GM18909 (cell line): ENCODE measurements at regions not wholly inside any gene's neighbourhood (a gene's known extent, or its start where the extent isn't known, plus 50 kb on each side); places are given as distances from the start of the nearest gene placed in this dataset.

ENCODE experiments used
- ATAC-seq: cut with Tn5 transposase; IDR thresholded peaks from one replicate; pipeline ENCODE4 v1.9.1; 2021; ENCODE audit warnings: mild to moderate bottlenecking; ENCODE audit not compliant: unreplicated experiment, poor library complexity

- no peak for ATAC-seq
These were observed 173.2 kb upstream of the ARL4C start for GRCh38 chr2:234670052-234670451.

GRCh38 chr2:234669621-234670020 lies 172.7 kb upstream of the ARL4C start:
- no peak for ATAC-seq

- no peak for ATAC-seq
These were observed 172.1 kb upstream of the ARL4C start for GRCh38 chr2:234669001-234669400.

- no peak for ATAC-seq
These were observed 170.0 kb upstream of the ARL4C start for GRCh38 chr2:234666911-234667310.

- ATAC-seq, result no peak
These were observed 168.4 kb upstream of the ARL4C start for GRCh38 chr2:234665304-234665703.

GRCh38 chr2:234661849-234662248 lies 165.0 kb upstream of the ARL4C start:
- no peak for ATAC-seq

- ATAC-seq, result no peak
These were observed 164.3 kb upstream of the ARL4C start for GRCh38 chr2:234661175-234661574.

- no peak for ATAC-seq
These were observed 158.8 kb upstream of the ARL4C start for GRCh38 chr2:234655706-234656105.

GRCh38 chr2:234650911-234651310 lies 154.0 kb upstream of the ARL4C start:
- no peak for ATAC-seq

GRCh38 chr2:234649951-234650350 lies 153.1 kb upstream of the ARL4C start:
- no peak for ATAC-seq

GRCh38 chr2:234643407-234643806 lies 146.5 kb upstream of the ARL4C start:
- ATAC-seq, result no peak

- ATAC-seq, result no peak
These were observed 144.2 kb upstream of the ARL4C start for GRCh38 chr2:234641086-234641485.

- ATAC-seq, result no peak
These were observed 143.8 kb upstream of the ARL4C start for GRCh38 chr2:234640657-234641056.

- no peak for ATAC-seq
These were observed 142.1 kb upstream of the ARL4C start for GRCh38 chr2:234638966-234639365.

GRCh38 chr2:234635284-234635683 lies 138.4 kb upstream of the ARL4C start:
- ATAC-seq, result no peak

- no peak for ATAC-seq
These were observed 136.8 kb upstream of the ARL4C start for GRCh38 chr2:234633581-234634230.

GRCh38 chr2:234632527-234633391 lies 135.9 kb upstream of the ARL4C start:
- ATAC-seq, result no peak

- ATAC-seq, result no peak
These were observed 135.0 kb upstream of the ARL4C start for GRCh38 chr2:234631646-234632514.

GRCh38 chr2:234630801-234631261 lies 133.9 kb upstream of the ARL4C start:
- ATAC-seq, result no peak

GRCh38 chr2:234629596-234629995 lies 132.7 kb upstream of the ARL4C start:
- no peak for ATAC-seq

GRCh38 chr2:234628953-234629352 lies 132.1 kb upstream of the ARL4C start:
- no peak for ATAC-seq
